Left renal cortex interstitium (tissue), 4 donors: ENCODE measurements at regions not wholly inside any gene's neighbourhood (a gene's known extent, or its start where the extent isn't known, plus 50 kb on each side); places are given as distances from the start of the nearest gene placed in this dataset.
"Not testable (repeated sequence)": the region's sequence is repeated elsewhere in the genome, so short reads cannot be mapped to it uniquely, and the experiment has no call there.

Experiments
- DNase-seq, 4 donors: peaks; one replicate each; pipeline ENCODE4 v3.0.0-alpha.2; 2013; ENCODE audit warnings: low read depth in 4 of 4, low spot score in 2 of 4, missing footprints in 1 of 4

DNA sequence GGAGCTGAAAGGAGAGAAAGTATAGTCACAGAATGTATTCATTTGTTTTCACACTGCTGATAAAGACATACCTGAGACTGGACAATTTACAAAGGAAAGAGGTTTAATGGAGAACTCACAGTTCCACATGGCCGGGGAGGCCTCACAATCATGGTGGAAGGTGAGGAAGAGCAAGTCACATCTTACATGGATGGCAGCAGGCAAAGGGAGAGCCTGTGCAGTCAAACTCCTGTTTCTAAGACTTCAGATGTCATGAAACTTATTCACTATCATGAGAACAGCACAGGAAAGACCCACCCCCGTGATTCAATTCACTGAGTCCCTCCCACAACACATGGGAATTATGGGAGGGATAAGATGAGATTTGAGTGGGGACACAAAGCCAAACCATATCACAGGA, 224.7 kb downstream of the LNPK start:
- DNase-seq: not testable (repeated sequence)

DNA sequence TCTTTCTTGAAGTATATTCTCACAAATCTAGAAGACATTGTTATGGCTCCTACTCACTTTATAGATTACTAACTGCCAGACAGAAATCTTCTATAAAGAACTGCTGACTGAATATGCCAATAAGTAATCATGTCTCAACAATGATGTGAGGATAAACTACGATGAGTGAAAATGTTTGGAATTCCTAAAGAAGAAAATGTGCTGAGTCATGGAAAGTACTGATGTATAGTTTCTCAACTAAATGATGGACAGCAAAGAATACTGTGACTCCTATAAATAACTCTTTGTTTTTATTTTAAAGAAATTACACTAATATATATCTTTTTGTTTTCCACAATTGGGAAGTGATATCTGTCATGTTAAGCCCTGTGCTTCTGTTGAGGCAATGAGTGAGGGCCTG, 232.9 kb downstream of the LNPK start:
- DNase-seq: no peak

DNA sequence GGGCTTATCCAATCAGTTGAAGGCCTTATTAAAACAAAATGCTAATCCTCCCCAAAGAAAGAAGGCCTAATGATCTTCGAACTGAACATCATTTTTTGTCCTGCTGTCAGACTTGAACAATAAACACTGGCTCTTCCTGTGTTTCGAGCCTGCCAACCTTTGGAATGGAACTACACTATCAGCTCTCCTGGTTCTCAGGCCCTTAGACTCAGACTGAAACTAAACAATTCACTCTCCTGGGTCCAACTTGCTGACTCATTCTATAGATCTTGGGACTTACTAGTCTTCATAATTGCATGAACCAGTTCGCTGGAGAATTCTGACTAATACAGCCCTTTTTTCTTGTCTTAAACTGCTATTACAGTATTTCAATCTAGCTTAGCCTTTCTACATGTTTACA, 235.2 kb downstream of the LNPK start:
- DNase-seq: no peak

DNA sequence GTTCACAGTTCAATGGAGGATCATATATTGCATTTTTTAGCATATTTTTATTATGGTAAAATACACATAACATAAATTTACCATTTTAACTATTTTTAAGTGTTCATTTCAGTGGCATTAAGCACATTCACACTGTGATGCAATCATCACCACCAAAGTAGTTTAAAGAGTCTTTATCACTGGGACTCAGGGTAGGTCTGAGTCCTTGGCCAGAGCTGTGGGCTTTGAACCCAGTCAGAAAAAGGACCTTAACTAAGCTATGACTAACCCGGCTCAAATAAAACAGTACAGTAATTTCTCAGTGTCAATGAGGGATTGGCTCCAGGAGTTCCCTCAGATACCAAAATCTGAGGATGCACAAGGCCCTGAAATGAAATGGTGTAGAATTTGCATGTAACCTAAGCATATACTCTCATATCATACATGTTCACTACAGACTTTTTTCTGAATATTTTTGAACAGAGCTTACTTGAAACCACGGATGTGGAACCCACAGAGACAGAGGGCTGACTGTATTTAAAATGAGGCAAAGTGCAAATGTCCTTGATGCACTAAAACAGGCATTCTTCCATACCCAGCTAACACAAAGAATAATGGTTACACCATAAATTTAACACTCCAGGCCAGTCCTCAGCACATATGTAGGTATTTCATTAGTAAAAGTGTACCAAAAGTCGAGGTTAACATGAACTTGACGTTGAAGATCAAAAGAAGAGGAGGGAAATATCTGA, 246.2 kb downstream of the LNPK start:
- no peak for DNase-seq

DNA sequence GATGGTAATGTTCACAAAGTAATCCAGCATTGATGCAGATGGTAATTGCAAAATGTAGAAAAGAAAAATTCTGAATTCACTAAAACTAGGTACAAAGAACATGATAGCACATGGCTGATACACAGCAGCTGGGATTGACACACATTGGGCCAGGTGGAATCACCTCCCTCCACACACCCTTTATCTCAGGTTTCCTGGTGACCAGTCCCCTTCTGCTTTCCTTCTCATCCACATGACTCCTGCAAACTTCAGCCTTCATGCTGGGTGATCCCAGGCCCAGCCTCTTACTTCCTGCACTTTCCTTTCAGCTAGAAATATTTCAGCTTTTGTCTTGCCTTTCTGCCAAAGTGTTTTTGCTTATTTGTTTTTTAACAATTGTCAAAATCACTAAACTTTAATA, 246.9 kb downstream of the LNPK start:
- no peak for DNase-seq

DNA sequence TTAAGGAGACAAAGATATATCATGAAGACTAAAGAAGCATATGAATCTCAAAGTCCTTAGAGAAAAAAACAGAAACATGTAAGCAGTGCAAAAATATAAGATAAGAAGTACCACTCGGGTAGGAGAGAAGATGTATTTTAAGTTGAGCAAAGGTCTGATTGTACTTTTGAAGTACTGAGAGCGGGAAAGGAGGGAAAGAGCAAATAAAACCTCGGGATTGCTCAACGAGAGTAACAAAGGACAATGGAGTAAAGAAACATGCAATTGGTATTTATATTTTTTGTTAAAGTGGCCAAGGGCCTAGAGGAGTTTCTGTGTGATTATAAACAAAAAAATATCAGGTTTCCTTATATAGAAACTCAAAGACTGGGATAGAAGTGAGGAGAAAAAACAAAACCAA, 251.9 kb downstream of the LNPK start:
- no peak for DNase-seq

DNA sequence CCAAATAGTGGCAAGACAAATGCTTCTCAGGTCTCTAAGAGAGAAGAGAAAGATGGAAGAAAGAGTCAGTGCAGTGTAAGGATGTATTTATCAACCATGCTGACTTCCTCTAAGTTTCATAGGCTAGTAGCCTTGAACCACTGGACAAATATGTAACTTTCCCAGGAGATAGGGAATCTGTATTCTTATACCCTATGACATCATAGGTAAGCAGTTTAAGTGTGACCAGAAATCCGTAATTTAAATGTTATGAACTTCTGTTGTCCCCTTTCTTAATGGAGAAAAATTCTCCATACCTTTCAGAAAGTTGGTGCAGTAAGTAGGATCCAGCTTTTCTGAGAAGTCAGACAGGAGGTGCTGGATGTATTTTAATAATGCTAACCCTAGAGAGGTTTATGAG, 256.2 kb downstream of the LNPK start:
- DNase-seq: no peak

DNA sequence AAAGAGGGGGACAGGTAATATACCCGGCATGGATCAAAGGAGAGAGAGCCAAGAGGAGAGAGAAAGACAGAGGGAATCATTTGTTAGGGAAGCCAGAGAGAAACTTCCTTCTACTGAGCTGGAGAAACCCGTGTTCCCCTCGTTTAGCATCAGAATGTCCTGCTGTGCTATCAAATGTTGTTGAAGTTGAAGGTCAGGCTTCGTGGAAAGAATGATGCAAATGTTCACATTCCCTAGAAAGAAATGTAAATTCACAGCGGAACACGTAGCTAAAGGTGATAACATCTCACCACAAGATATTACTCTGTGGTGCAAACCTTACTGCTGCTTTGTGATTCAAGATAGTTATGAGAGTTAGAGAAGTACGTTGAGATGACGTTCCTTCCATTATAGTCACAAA, 258.1 kb downstream of the LNPK start:
- no peak for DNase-seq

DNA sequence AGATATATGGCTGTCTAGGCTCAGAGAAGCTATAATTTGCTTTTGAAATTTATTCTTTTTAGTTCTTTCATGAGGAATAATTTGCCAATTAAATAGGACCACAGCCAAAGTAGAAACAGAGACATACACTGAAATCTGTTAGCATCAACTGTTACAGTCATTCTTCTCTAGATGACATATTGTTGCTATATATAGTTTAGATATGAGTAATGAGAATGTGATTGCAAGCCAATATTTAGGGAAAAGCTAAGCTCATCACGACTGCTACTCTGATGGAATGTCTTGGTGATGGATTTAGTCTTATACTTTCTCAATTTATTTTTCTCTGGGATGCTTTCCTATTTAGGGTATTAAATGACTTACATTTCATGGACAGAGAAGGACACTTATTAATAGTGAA, 259.1 kb downstream of the LNPK start:
- DNase-seq: no peak

DNA sequence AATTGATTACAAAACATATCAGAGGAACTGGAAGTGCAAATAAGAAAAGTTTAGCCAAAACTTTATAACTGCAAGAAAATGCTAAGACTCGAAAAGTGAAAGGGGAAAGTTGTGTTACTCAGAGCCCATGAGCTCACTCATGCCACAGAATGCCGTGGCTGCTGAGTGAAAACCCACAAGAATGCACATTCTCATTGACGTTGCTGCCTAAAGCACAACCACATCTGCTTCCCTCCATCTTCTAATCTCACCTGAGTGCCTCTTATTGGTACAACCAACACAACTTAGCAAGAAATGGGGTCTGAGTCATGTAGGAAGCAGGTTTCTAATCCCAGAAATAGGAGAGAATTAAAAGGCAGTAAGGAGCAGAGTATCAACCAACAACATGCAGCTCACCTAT, 259.7 kb downstream of the LNPK start:
- no peak for DNase-seq

DNA sequence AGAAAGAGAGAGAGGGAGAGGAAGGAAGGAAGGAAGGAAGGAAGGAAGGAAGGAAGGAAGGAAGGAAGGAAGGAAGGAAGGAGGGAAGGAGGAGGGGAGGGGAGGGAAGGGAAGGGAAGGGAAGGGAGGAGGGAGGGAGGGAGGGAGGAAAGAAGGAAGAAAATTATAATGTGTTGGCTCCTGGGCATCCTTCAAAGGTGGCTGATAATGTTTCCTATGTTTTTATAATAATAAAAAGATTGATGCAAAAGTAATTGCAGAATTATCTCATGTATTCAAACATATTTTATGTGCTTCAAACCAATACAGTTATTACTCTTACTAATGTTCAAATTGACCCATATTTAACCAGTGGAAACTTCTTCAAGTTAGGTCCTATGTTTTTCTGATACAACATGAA, 260.9 kb downstream of the LNPK start:
- no peak for DNase-seq

DNA sequence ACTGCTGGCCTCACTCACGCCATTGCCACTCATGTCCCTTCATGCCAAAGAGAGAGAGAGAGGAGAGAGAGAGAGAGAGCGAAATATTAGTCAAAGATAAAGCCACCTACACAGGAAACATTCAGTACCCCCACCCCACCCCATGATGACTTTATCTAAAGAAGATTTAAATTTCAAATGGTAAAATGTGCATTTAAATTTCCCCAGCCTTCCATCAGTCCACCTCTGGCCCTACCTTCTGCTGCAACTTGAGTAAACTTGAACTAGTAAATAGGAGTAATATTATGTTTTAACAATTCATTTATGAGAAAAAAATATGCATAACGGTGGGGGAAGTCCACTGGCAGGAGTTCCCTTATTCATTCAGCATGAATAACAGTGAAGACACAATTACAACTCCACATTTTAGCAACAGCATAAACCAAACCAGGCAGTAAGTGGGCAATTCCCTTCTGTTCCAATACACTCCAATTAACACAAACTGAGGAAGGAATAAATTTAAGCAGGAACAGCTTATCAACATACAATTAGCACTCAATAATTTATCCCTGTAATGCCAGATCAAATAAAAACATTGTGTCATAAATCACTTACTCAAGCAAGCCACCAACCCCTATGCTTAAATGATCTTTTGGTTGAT, 264.2 kb downstream of the LNPK start:
- DNase-seq: no peak

DNA sequence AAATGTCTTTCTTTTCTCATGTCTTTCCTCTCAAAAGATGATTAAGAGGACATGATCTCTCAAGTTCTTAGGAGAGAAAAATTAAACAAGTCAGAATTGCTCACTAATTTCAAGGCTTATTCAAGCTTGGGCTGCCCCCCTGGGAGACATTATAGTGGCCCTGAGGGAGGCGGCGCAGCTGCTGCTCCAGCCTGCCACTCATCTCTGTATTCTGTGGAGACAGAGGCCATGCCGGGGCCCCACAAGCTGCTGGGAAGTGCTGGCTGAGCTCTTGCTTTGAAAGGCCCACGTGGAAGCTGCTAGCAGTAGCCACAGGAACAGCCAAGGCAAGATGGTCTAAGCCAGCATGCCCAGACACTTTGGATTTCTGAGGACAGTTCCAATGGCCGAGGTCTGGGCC, 267.4 kb downstream of the LNPK start:
- DNase-seq: no peak

DNA sequence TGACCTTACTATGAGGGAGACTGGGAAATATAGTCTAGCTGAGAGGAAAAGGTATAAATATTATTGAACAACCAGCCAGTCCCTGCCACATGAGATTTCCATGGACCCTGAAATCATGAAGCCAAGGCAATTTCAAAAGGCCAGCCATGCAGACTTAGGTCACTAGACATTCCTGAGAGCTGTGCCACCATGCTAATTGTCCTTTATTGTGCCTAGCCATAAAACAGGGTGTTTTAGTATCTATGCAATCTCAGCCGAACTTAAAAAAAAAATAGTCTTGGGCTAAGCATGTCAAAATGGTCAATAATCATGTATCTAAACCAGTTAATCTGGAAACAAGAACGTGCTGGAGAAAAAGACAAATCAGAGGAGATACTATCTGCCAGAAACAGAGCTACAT, 269.5 kb downstream of the LNPK start:
- DNase-seq: no peak

DNA sequence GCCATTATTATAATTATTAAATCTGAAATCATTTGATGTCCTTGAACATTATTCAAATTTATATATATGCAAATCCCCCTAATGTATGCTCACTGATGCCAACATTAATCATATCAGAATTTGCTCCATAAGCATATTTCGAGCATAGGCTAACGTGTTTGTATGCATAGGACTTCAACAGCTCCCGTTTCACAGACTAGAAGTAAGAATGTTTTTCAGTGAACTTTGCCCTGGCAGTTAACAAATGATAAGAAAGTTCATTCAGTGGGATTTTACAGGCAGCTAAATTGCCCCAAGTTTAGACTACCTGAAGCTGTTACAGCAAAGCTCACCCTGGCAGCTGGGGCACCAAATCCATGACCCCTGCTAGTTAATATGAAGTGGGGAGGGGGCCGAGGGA, 272.0 kb downstream of the LNPK start:
- DNase-seq: no peak

DNA sequence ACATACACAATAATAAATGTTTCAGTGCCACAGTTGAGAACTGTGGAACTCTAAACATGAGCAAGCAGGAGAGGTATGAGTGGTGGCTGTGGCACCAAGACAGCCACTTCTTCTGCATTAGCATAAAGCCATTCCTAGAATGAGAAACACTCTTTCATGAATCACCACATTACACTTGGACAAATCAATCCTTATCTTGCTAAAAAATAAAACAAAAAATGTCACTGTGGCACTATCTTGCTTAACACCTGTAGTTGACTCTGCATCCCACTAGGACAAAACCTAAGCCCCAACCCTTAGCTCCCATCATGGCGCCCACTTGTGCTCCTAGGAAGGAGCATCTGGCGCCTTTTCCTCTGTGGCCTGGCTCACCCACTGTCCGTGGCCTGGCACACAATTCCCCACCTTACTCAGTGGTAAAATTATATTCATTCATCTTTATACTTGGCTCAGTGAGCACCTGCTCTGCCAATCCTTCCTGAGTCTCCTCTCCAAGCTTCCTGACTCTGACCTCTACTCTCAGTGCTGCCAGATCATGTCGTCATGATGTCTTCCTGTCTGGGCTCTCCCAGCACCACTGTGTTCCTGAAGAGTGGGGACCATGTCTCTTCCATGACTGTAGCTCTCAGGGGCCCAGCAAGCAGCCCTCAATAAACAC, 272.9 kb downstream of the LNPK start:
- no peak for DNase-seq

DNA sequence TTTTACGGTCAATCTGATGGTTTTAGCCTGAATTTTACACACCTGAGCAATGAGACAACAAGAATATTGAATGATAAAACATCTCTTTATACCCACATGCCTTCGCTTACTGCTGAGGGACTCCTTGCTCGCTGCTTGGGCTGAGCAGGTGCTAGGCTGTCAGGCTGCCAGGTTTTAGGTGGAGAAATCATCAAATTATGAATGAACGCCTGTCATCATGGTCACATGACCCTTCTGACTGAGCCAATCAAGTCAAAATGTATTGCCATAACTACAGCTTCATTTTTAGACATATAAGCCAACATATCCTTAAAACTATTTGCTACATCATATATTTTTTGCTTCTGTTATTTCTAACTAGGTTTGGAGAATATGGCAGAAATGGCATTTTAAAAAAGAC, 274.0 kb downstream of the LNPK start:
- no peak for DNase-seq

DNA sequence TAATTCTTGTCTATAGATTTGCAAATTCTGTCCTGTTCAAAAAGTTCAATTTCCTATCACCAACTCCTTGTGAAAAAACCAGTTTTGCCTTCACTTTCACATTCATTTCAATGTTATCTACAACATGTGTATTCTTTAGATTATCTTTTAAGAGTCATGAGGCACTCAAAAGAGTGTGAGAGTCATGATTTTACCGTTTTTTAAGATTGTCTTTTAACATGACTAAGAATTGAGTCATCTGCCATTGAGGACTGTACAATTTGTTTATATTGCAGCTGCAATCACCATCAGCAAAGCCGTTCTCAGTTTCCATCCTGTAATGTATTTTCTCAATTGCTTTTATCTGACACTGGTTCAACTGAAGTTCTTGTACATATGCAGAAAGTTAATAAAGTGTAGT, 275.8 kb downstream of the LNPK start:
- no peak for DNase-seq

DNA sequence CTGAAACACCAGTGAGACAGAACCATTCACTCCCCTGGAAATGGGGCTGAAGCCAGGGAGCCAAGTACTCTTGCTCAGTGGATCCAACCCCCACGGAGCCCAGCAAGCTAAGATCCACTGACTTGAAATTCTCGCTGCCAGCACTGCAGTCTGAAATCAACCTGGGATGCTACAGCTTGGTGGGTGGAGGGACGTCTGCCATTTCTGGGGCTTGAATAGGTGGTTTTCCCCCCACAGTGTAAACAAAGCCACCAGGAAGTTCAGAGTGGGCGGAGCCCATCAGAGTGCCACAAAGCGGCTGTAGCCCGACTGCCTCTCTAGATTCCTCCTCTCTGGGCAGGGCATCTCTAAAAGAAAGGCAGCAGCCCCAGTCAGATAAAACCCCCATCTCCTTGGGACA, 292.8 kb downstream of the LNPK start:
- no peak for DNase-seq

DNA sequence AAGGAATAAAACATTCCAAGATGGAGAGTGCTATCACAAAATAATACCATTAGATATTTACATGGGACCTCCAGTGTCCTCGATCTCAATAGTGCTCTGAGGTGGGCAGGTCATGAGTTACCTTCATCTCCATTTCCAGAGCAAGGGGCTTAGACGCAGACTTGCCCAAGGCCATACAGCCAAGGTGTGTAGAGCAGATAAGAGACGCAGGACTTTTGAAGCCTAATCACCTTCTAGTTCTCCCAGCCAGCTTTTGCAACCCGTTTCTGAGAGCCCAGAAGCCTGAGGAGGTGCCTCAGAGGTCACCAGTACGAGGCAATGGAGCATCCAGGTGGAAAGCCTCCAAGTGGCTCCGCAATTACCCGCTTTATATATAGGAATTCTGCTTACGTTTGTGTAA, 294.7 kb downstream of the LNPK start:
- no peak for DNase-seq

DNA sequence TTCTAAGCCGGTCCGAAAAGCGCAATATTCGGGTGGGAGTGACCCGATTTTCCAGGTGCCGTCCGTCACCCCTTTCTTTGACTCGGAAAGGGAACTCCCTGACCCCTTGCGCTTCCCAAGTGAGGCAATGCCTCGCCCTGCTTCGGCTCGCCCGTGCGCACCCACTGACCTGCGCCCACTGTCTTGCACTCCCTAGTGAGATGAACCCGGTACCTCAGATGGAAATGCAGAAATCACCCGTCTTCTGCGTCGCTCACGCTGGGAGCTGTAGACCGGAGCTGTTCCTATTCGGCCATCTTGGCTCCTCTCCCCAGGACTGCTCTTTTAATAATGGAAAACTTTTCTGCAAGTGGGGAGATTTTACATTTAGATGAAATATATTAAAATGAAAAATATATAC, 297.5 kb downstream of the LNPK start:
- not testable (repeated sequence) for DNase-seq

DNA sequence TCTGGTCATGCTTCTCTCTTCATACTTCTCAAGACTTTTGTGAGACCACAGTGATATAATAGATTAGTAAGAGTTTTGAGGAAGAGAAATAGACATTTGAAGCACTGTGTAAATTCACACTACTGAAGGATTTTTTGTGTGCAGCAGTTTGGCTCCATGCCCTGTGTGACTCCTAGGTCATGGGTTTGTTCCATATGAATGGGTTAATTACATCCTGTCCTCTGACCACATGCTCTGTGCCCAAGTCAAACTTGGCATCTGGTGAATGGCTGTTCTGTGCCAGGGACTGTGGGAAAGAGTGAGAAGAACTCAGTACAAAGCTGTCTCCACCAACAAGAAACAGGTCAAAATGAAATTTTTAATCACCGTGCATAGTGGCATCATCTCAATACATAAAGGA, 304.0 kb downstream of the LNPK start:
- DNase-seq: no peak
